ENCODE measurements at regions not wholly inside any gene's neighbourhood (a gene's known extent, or its start where the extent isn't known, plus 50 kb on each side); places are given as distances from the start of the nearest gene placed in this dataset.

DNA sequence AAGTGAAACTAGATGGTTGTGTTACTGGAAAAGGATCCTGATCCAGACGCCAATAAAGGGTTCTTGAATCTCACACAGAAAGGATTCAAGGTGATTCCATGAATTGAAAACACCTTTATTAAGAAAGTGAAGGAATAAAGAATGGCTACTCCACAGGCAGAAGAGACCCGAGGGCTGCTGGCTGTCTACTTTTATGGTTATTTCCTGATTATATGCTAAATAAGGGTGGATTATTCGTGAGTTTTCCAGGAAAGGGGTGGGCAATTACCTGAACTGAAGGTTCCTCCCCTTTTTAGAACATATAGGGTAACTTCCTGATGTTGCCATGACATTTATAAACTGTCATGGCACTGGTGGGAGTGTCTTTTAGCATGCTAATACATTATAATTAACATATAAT lies 50.9 kb upstream of the WARS2 start:
- Histone ChIP-seq H3K9me1 (ENCODE audit: control insufficient read depth, extremely low read depth, insufficient read depth, low read length) (no peaks in the 10 kb centered on the region), H3K9ac (ENCODE audit: control insufficient read depth, extremely low read depth, insufficient read depth, low read length) (no peak overlapping the region), H2AFZ (ENCODE audit: control insufficient read depth, low read length) (no peak overlapping the region), H3K27ac (ENCODE audit: control insufficient read depth, insufficient read depth, low read length) (no peak overlapping the region), H3K36me3 (ENCODE audit: control insufficient read depth in 2 of 2, extremely low read depth in 1 of 2, insufficient read depth in 2 of 2, low read length in 2 of 2) (no peaks in the 10 kb centered on the region), H3K9me3 (ENCODE audit: control insufficient read depth, low read depth, low read length) (no peaks in the 10 kb centered on the region), H3K4me3 (ENCODE audit: control insufficient read depth in 2 of 3, extremely low read depth in 1 of 3, insufficient read depth in 2 of 3, low read depth in 1 of 3, low read length in 3 of 3) (no peak overlapping the region), H3K79me2 (ENCODE audit: control insufficient read depth, insufficient read depth, low read length) (no peaks in the 10 kb centered on the region), H4K20me1 (ENCODE audit: control insufficient read depth, extremely low read depth, insufficient read depth, low read length) (no peaks in the 10 kb centered on the region), H3K4me2 (ENCODE audit: control insufficient read depth, extremely low read depth, insufficient read depth, low read depth, low read length) (no peak overlapping the region), H3K4me1 (ENCODE audit: control insufficient read depth, extremely low read depth, insufficient read depth, low read length) (no peaks in the 10 kb centered on the region), H3K27me3 (ENCODE audit: control insufficient read depth, extremely low read depth, insufficient read depth, low read length) (no peaks in the 10 kb centered on the region)
- FAIRE-seq (no peak), DNase-seq (ENCODE audit: low read depth, low spot score) (no peak)
- TF ChIP-seq EZH2 (IDR thresholded peaks at IDR 0.05; ENCODE audit: low read length) = no peak
- TF ChIP-seq, protein P1, sequence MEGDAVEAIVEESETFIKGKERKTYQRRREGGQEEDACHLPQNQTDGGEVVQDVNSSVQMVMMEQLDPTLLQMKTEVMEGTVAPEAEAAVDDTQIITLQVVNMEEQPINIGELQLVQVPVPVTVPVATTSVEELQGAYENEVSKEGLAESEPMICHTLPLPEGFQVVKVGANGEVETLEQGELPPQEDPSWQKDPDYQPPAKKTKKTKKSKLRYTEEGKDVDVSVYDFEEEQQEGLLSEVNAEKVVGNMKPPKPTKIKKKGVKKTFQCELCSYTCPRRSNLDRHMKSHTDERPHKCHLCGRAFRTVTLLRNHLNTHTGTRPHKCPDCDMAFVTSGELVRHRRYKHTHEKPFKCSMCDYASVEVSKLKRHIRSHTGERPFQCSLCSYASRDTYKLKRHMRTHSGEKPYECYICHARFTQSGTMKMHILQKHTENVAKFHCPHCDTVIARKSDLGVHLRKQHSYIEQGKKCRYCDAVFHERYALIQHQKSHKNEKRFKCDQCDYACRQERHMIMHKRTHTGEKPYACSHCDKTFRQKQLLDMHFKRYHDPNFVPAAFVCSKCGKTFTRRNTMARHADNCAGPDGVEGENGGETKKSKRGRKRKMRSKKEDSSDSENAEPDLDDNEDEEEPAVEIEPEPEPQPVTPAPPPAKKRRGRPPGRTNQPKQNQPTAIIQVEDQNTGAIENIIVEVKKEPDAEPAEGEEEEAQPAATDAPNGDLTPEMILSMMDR (optimal IDR thresholded peaks at IDR 0.05 in 1 of 3, IDR thresholded peaks at IDR 0.05 in 1 of 3, conservative IDR thresholded peaks at IDR 0.05 in 1 of 3; ENCODE audit: extremely low read depth in 1 of 3, insufficient read depth in 2 of 3, low read length in 3 of 3) = no peak
- dilution Hi-C loops (cut with MboI; ENCODE audit: extremely low pct_ligation_motif_present, low sequenced_read_pairs) = no loop called here

DNA sequence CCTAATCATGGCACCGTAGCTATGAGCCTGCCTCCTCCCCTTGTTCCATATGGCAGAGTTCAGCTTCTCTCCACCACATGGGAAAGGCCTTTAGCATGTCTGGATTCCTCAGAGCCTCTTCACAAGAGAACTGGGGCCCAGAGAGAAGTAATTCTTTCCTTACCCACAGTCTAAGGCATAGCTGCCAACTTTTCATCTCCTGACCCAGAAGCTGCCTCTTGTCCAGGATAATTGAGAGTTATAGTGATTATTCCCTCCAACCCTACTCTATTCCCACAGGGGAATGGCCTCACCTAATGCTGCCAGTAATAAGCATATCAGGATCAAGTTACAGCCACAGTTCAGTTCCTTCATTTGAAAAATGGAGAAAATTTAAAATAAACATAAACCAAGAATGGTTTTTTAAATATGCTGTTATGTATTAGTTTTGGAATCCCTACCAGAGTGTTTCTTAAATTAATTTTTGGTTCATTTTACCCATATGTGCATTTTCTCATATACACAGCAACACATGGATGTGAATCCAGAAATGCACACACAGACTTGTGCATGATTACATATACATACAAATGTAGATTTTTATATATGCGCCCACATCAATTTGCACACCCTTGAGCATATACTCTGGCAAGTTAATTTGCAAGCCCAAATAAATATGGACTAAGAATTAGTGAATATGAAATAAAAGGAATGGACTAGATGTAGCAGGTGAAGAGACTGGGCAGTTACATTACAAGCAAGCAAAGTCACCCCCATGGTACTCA lies 63.9 kb upstream of the WARS2 start:
- DNase-seq (ENCODE audit: low read depth, low spot score) (no peak), FAIRE-seq (no peak)
- Histone ChIP-seq H3K4me2 (ENCODE audit: control insufficient read depth, extremely low read depth, insufficient read depth, low read depth, low read length) (no peak overlapping the region), H4K20me1 (ENCODE audit: control insufficient read depth, extremely low read depth, insufficient read depth, low read length) (no peaks in the 10 kb centered on the region), H3K4me1 (ENCODE audit: control insufficient read depth, extremely low read depth, insufficient read depth, low read length) (no peaks in the 10 kb centered on the region), H3K9me1 (ENCODE audit: control insufficient read depth, extremely low read depth, insufficient read depth, low read length) (no peaks in the 10 kb centered on the region), H2AFZ (ENCODE audit: control insufficient read depth, low read length) (no peak overlapping the region), H3K36me3 (ENCODE audit: control insufficient read depth in 2 of 2, extremely low read depth in 1 of 2, insufficient read depth in 2 of 2, low read length in 2 of 2) (no peaks in the 10 kb centered on the region), H3K27me3 (ENCODE audit: control insufficient read depth, extremely low read depth, insufficient read depth, low read length) (no peaks in the 10 kb centered on the region), H3K9ac (ENCODE audit: control insufficient read depth, extremely low read depth, insufficient read depth, low read length) (no peak overlapping the region), H3K79me2 (ENCODE audit: control insufficient read depth, insufficient read depth, low read length) (no peaks in the 10 kb centered on the region), H3K9me3 (ENCODE audit: control insufficient read depth, low read depth, low read length) (no peaks in the 10 kb centered on the region), H3K27ac (ENCODE audit: control insufficient read depth, insufficient read depth, low read length) (no peak overlapping the region), H3K4me3 (ENCODE audit: control insufficient read depth in 2 of 3, extremely low read depth in 1 of 3, insufficient read depth in 2 of 3, low read depth in 1 of 3, low read length in 3 of 3) (no peak overlapping the region)
- dilution Hi-C loops (cut with MboI; ENCODE audit: extremely low pct_ligation_motif_present, low sequenced_read_pairs) = no loop called here
- TF ChIP-seq EZH2 (IDR thresholded peaks at IDR 0.05; ENCODE audit: low read length) = no peak
- TF ChIP-seq, protein P1 (optimal IDR thresholded peaks at IDR 0.05 in 1 of 3, IDR thresholded peaks at IDR 0.05 in 1 of 3, conservative IDR thresholded peaks at IDR 0.05 in 1 of 3; ENCODE audit: extremely low read depth in 1 of 3, insufficient read depth in 2 of 3, low read length in 3 of 3) = no peak
